ENCODE measurements at regions not wholly inside any gene's neighbourhood (a gene's known extent, or its start where the extent isn't known, plus 50 kb on each side); places are given as distances from the start of the nearest gene placed in this dataset.

- no peak overlapping the region for H3K27ac ChIP-seq
- TF ChIP-seq CTCF (IDR thresholded peaks at IDR 0.05) (no peak), ZFX (IDR thresholded peaks at IDR 0.05; ENCODE audit: borderline replicate concordance) (no peak)
Measured at GRCh38 chr6:90350689-90351554, 54.3 kb upstream of the BACH2 start.

DNA sequence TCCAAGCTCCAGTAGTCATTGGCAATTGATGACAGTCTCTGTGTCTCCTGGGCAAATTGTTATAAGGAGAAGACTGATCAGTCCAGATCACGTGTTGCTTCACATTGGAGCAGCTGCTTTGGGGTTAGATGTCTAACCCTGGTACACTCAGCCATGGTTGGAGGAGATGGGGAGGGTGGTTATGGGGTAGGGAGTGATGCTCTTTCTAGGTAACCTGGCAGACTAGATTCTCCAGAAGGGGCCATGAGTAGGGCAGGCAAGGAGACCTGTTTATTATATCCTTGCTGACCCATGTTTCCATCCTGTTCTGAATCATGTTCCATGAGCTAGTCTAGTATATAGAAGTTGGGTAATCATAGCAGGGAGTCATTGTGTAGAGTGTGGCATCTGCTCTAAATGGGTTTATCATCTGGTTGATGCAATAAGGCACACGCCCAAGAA is 50.8 kb upstream of the BACH2 start:
- no peak overlapping the region for H3K27ac ChIP-seq
- TF ChIP-seq ZFX (IDR thresholded peaks at IDR 0.05; ENCODE audit: borderline replicate concordance) (no peak), CTCF (IDR thresholded peaks at IDR 0.05) (no peak)

DNA sequence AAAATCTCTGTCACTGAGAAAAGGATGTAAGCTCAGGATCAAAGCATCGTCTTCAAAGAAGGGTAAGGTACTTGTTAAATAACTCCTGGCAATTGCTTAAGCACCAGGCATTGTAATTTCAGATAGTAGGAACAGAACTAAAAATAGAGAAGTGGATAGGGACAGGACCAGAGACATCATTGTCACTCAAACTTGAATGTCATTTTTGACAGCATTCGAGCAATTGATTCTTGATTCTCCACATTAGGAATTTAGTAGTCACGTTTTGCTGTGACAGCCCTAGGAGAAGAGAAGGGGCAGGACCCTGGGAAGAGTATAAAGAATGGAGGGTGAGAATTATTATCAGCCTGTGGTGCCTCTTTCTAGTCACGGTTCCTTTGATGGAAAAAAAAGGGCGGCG is 50.1 kb upstream of the BACH2 start:
- TF ChIP-seq ZFX (IDR thresholded peaks at IDR 0.05; ENCODE audit: borderline replicate concordance) (no peak), CTCF (IDR thresholded peaks at IDR 0.05) (no peak)
- no peak overlapping the region for H3K27ac ChIP-seq

All from 22Rv1 (cell line).